Activated CD8-positive, alpha-beta T cell treated with anti-CD3 and anti-CD28 coated beads for 36 hours (primary cell): ENCODE measurements at regions not wholly inside any gene's neighbourhood (a gene's known extent, or its start where the extent isn't known, plus 50 kb on each side); places are given as distances from the start of the nearest gene placed in this dataset.
A peak's percentile ranks its signal among the peaks of the same experiment; 100 is the strongest.

Experiments
- ATAC-seq: fragments of 200-7000 bp; cut with Tn5 transposase; one replicate; pipeline ENCODE4 v1.10.0; 2021; ENCODE audit warnings: mild to moderate bottlenecking, moderate library complexity
- CTCF ChIA-PET: fragments of 350-600 bp; sonication (Branson Sonifier 250); formaldehyde crosslinking; loops from one replicate; lab custom pipeline; 2021; ENCODE audit warnings: antibody characterized with exemption; lab: Charles Lee
- POLR2A ChIA-PET: fragments of 350-600 bp; sonication (Branson Sonifier 250); formaldehyde crosslinking; loops from one replicate; lab custom pipeline; 2021; ENCODE audit warnings: antibody characterized with exemption; lab: Charles Lee
- DNase-seq: peaks from one replicate; pipeline ENCODE4 v3.0.0-alpha.2; 2020
- H3K27ac Mint-ChIP-seq: one replicate; pipeline ENCODE4 v1.8.0; 2021; ENCODE audit warnings: mild to moderate bottlenecking, mixed read lengths
- H3K27me3 Mint-ChIP-seq: one replicate; pipeline ENCODE4 v1.8.0; 2021; ENCODE audit warnings: mixed read lengths
- H3K36me3 Mint-ChIP-seq: one replicate; pipeline ENCODE4 v1.8.0; 2021; ENCODE audit warnings: low read depth, mixed read lengths
- H3K4me1 Mint-ChIP-seq: one replicate; pipeline ENCODE4 v1.8.0; 2021; ENCODE audit warnings: low read depth, mixed read lengths
- H3K4me3 Mint-ChIP-seq: one replicate; pipeline ENCODE4 v1.8.0; 2021; ENCODE audit warnings: mild to moderate bottlenecking, moderate library complexity, mixed read lengths
- H3K9me3 Mint-ChIP-seq: one replicate; pipeline ENCODE4 v1.8.0; 2021; ENCODE audit warnings: mixed read lengths
- intact Hi-C: fragments of 100-400 bp; cut with micrococcal nuclease; formaldehyde crosslinking; loops from one replicate; pipeline ENCODE4 v1.10.0; 2022
- TF ChIP-seq, protein P1 (sequence below): fragments of 200-600 bp; IDR thresholded peaks from one replicate; pipeline ENCODE4 v1.8.0; 2022; ENCODE audit warnings: antibody characterized with exemption, mild to moderate bottlenecking

GRCh38 chr20:37636212-37636975, 57.4 kb upstream of the CTNNBL1 start:
- ATAC-seq (no peak), DNase-seq (no peak)
- no peaks in the 10 kb centered on the region for H3K36me3 Mint-ChIP-seq
- peaks cover 31% of the 10 kb centered on the region for H3K27me3 Mint-ChIP-seq
- intact Hi-C loops: no loop called here
- H3K27ac Mint-ChIP-seq: no peak overlapping the region
- no peaks in the 10 kb centered on the region for H3K9me3 Mint-ChIP-seq
- TF ChIP-seq, protein P1, sequence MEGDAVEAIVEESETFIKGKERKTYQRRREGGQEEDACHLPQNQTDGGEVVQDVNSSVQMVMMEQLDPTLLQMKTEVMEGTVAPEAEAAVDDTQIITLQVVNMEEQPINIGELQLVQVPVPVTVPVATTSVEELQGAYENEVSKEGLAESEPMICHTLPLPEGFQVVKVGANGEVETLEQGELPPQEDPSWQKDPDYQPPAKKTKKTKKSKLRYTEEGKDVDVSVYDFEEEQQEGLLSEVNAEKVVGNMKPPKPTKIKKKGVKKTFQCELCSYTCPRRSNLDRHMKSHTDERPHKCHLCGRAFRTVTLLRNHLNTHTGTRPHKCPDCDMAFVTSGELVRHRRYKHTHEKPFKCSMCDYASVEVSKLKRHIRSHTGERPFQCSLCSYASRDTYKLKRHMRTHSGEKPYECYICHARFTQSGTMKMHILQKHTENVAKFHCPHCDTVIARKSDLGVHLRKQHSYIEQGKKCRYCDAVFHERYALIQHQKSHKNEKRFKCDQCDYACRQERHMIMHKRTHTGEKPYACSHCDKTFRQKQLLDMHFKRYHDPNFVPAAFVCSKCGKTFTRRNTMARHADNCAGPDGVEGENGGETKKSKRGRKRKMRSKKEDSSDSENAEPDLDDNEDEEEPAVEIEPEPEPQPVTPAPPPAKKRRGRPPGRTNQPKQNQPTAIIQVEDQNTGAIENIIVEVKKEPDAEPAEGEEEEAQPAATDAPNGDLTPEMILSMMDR: no peak
- no peaks in the 10 kb centered on the region for H3K4me1 Mint-ChIP-seq
- CTCF ChIA-PET: interaction anchor here (1.2 kb wide), 1 partner anchor 71 kb away, joined by 3 read pairs; no protein-coding TSS in a partner anchor
- no peak overlapping the region for H3K4me3 Mint-ChIP-seq
- POLR2A ChIA-PET: no interaction called here

DNA sequence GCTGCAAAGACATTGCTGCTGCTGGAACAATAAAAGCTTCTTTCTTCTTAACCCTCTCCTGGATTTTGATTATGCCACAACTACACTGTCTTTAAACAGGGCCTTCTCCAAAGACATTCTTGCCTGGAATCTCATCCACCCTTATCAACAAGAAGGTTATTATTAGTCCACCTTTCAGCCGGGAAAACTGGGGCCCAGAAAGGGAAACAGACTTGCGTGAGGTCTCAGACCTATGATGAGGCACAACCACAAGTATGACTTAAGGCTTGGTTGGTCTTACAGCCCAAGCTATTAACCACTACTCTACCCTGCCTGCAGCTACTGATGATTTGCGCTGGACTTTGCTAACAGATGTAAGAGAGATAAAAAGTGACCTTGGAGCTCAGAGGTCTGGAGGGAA, 62.8 kb upstream of the CTNNBL1 start:
- H3K9me3 Mint-ChIP-seq: no peaks in the 10 kb centered on the region
- H3K27me3 Mint-ChIP-seq: peaks cover 31% of the 10 kb centered on the region
- H3K36me3 Mint-ChIP-seq: no peaks in the 10 kb centered on the region
- TF ChIP-seq, protein P1: no peak
- H3K27ac Mint-ChIP-seq: no peak overlapping the region
- intact Hi-C loops: no loop called here
- no peak for ATAC-seq
- no peak overlapping the region for H3K4me3 Mint-ChIP-seq
- H3K4me1 Mint-ChIP-seq: no peaks in the 10 kb centered on the region
- ChIA-PET CTCF (interaction anchor here (1.0 kb wide), 1 partner anchor 590 kb away, joined by 3 read pairs; no protein-coding TSS in a partner anchor), POLR2A (no interaction called here)
- DNase-seq: no peak

- Mint-ChIP-seq H3K36me3 (no peaks in the 10 kb centered on the region), H3K9me3 (no peaks in the 10 kb centered on the region), H3K4me1 (no peaks in the 10 kb centered on the region), H3K27me3 (peaks cover 35% of the 10 kb centered on the region), H3K4me3 (no peak overlapping the region), H3K27ac (no peak overlapping the region)
- CTCF ChIA-PET: interaction anchor here (1.0 kb wide), 1 partner anchor 591 kb away, joined by 3 read pairs; no protein-coding TSS in a partner anchor
- TF ChIP-seq, protein P1: no peak
- intact Hi-C loops: no loop called here
- DNase-seq (no peak), ATAC-seq (no peak)
- POLR2A ChIA-PET: no interaction called here
These were observed 63.7 kb upstream of the CTNNBL1 start for GRCh38 chr20:37630166-37630565.

DNA sequence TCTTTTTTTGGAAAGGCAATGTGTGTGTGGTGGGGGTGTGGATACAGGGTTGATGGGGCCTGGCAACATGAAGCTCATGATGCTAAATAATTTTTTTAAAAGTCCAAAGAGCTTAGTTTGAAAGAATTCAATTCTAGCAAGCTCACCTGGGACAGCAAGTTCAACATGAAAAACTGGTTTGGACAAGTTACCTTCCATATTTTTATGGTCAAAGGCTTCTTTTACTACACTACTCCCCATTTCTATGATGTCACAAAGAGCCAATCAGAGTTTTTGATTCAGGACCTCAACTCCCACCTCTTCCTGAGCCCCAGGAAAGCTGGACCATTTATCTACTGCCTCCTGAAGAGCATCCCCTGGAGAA, 66.1 kb upstream of the CTNNBL1 start:
- no peak for ATAC-seq
- Mint-ChIP-seq H3K4me1 (no peaks in the 10 kb centered on the region), H3K4me3 (no peak overlapping the region), H3K27me3 (peaks cover 35% of the 10 kb centered on the region), H3K27ac (no peak overlapping the region), H3K36me3 (no peaks in the 10 kb centered on the region), H3K9me3 (no peaks in the 10 kb centered on the region)
- no peak for DNase-seq
- ChIA-PET CTCF (no interaction called here), POLR2A (no interaction called here)
- TF ChIP-seq, protein P1: no peak
- intact Hi-C loops: no loop called here

GRCh38 chr20:37627060-37627766, 66.6 kb upstream of the CTNNBL1 start:
- CTCF ChIA-PET: interaction anchor here (1.4 kb wide), 1 partner anchor 11 kb away, joined by 4 read pairs; no protein-coding TSS in a partner anchor

More at GRCh38 chr20:37627060-37627766, 66.6 kb upstream of the CTNNBL1 start:
- Mint-ChIP-seq H3K27me3 (peaks cover 33% of the 10 kb centered on the region), H3K4me3 (no peak overlapping the region), H3K4me1 (no peaks in the 10 kb centered on the region), H3K9me3 (no peaks in the 10 kb centered on the region), H3K36me3 (no peaks in the 10 kb centered on the region), H3K27ac (no peak overlapping the region)
- TF ChIP-seq, protein P1: no peak
- ATAC-seq: peak; percentile 47
- peak; percentile 54 for DNase-seq
- intact Hi-C loops: no loop called here
- POLR2A ChIA-PET: no interaction called here
